GM23248 (cell line): ENCODE measurements at regions not wholly inside any gene's neighbourhood (a gene's known extent, or its start where the extent isn't known, plus 50 kb on each side); places are given as distances from the start of the nearest gene placed in this dataset.

Experiments used
- DNase-seq: peaks from one replicate; pipeline ENCODE4 v3.0.0-alpha.2; 2015
- H2AFZ ChIP-seq: fragments of 200-600 bp; sonication (generic); 2 replicates; pipeline ENCODE4 v1.6.1; 2016; ENCODE audit warnings: antibody characterized with exemption
- H3F3A ChIP-seq: fragments of 200-600 bp; sonication (generic); 2 replicates; pipeline ENCODE4 v1.6.1; 2016; ENCODE audit warnings: mild to moderate bottlenecking, antibody characterized with exemption, mixed run types; ENCODE audit not compliant: insufficient read depth
- H3K27ac ChIP-seq: fragments of 200-600 bp; sonication (generic); 2 replicates; pipeline ENCODE4 v1.5.1; 2016; ENCODE audit warnings: mild to moderate bottlenecking
- H3K27me3 ChIP-seq: fragments of 200-600 bp; sonication (generic); replicated peaks from 2 replicates; pipeline ENCODE4 v1.6.1; 2016; ENCODE audit warnings: mild to moderate bottlenecking; ENCODE audit not compliant: insufficient read depth
- H3K36me3 ChIP-seq: fragments of 200-600 bp; sonication (generic); 2 replicates; pipeline ENCODE4 v1.6.1; 2016; ENCODE audit warnings: low read depth, mild to moderate bottlenecking
- H3K4me1 ChIP-seq: fragments of 200-600 bp; sonication (generic); 2 replicates; pipeline ENCODE4 v1.6.1; 2016; ENCODE audit warnings: mild to moderate bottlenecking; ENCODE audit not compliant: insufficient read depth
- H3K4me2 ChIP-seq: fragments of 200-600 bp; sonication (generic); one replicate; pipeline ENCODE4 v1.6.1; 2016; ENCODE audit warnings: mild to moderate bottlenecking; ENCODE audit not compliant: unreplicated experiment
- H3K4me3 ChIP-seq: fragments of 200-600 bp; sonication (generic); 2 replicates; pipeline ENCODE4 v1.5.1; 2016; ENCODE audit warnings: mild to moderate bottlenecking
- H3K79me2 ChIP-seq: fragments of 200-600 bp; sonication (generic); 2 replicates; pipeline ENCODE4 v1.6.1; 2016; ENCODE audit warnings: mild to moderate bottlenecking; ENCODE audit not compliant: insufficient read depth
- H3K9ac ChIP-seq: fragments of 200-600 bp; sonication (generic); 2 replicates; pipeline ENCODE4 v1.6.1; 2016; ENCODE audit warnings: mild to moderate bottlenecking
- H3K9me2 ChIP-seq: fragments of 200-600 bp; sonication (generic); 2 replicates; pipeline ENCODE4 v1.6.1; 2016; ENCODE audit warnings: mixed run types, mild to moderate bottlenecking, moderate library complexity; ENCODE audit not compliant: insufficient read depth
- H3K9me3 ChIP-seq: fragments of 200-600 bp; sonication (generic); one replicate; pipeline ENCODE4 v1.6.1; 2017; ENCODE audit warnings: low read depth
- H4K20me1 ChIP-seq: fragments of 200-600 bp; sonication (generic); 2 replicates; pipeline ENCODE4 v1.6.0; 2016; ENCODE audit not compliant: insufficient read depth
- EZH2 ChIP-seq: fragments of 200-600 bp; sonication (generic); IDR thresholded peaks from 2 replicates; pipeline ENCODE4 v1.6.1; 2018; ENCODE audit warnings: antibody characterized with exemption, mild to moderate bottlenecking; ENCODE audit not compliant: insufficient read depth, poor library complexity, severe bottlenecking
- EZH2phosphoT487 ChIP-seq: fragments of 200-600 bp; sonication (generic); IDR thresholded peaks from 2 replicates; pipeline ENCODE4 v1.6.1; 2018; ENCODE audit warnings: antibody characterized with exemption, moderate library complexity, mild to moderate bottlenecking, low read depth; ENCODE audit not compliant: insufficient read depth
- WGBS, 2 experiments: methylation state at CpG; one replicate each; pipeline ENCODE4 v1.1.6; 2015 to 2017; ENCODE audit warnings: low lambda C conversion rate in 2 of 2, low coverage in 1 of 2; ENCODE audit errors: missing lambda C conversion rate in 2 of 2; 5-methylcytosine and 5-hydroxymethylcytosine counted together
- in situ Hi-C: fragments of 300-500 bp; cut with MboI; formaldehyde crosslinking; loops from 2 replicates; pipeline ENCODE4 v1.15.0; 2020

DNA sequence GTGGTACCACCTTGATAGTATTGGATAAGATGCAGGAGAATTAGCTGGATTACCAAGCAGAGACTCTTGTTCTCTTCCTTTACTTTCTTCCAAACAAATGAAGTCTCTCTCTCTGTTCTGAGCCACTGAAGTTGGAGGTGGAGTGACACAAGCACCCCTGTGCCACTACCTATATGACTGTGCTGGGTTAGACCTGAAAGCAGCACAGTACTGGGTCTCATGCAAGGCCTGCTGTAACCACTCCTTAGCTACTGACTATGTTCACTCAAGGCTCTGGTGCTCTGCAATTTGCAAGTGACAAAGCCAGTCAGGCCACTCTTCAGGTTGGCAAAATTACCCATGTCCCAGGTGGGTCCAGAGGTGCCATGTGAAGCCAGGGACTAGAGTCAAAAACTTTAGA, 389.6 kb upstream of the MAOA start:
- H3K27ac ChIP-seq, result no peak overlapping the region
- no peaks in the 10 kb centered on the region for H4K20me1 ChIP-seq
- no peaks in the 10 kb centered on the region for H3K79me2 ChIP-seq
- no peaks in the 10 kb centered on the region for H3K27me3 ChIP-seq
- H3K4me1 ChIP-seq, result no peaks in the 10 kb centered on the region
- H3K4me2 ChIP-seq, result no peak overlapping the region
- H2AFZ ChIP-seq, result no peak overlapping the region
- H3K9me3 ChIP-seq, result no peaks in the 10 kb centered on the region
- H3K4me3 ChIP-seq, result no peak overlapping the region
- H3K9ac ChIP-seq, result no peak overlapping the region
- TF ChIP-seq EZH2phosphoT487, result no peak
- no peak for TF ChIP-seq EZH2
- in situ Hi-C loops, result no loop called here
- H3F3A ChIP-seq, result no peaks in the 10 kb centered on the region
- DNase-seq, result no peak
- no peaks in the 10 kb centered on the region for H3K9me2 ChIP-seq
- H3K36me3 ChIP-seq, result no peaks in the 10 kb centered on the region

GRCh38 chrX:43267652-43268051, 388.4 kb upstream of the MAOA start:
- Histone ChIP-seq H3K36me3 (no peaks in the 10 kb centered on the region), H3K9me3 (no peaks in the 10 kb centered on the region), H3F3A (no peaks in the 10 kb centered on the region), H3K27me3 (no peaks in the 10 kb centered on the region), H3K9me2 (no peaks in the 10 kb centered on the region), H3K27ac (no peak overlapping the region), H3K79me2 (no peaks in the 10 kb centered on the region), H2AFZ (no peak overlapping the region), H4K20me1 (no peaks in the 10 kb centered on the region), H3K9ac (no peak overlapping the region), H3K4me2 (no peak overlapping the region), H3K4me1 (no peaks in the 10 kb centered on the region), H3K4me3 (no peak overlapping the region)
- in situ Hi-C loops, result no loop called here
- no peak for DNase-seq
- 44 to 46% methylated on average over 5 of the region's 5 CpGs for WGBS, 2 experiments
- TF ChIP-seq EZH2 (no peak), EZH2phosphoT487 (no peak)

- no peak for DNase-seq
- TF ChIP-seq EZH2phosphoT487 (no peak), EZH2 (no peak)
Measured at GRCh38 chrX:43269201-43269600, 386.9 kb upstream of the MAOA start.

GRCh38 chrX:43277879-43278278, 378.2 kb upstream of the MAOA start:
- no peak overlapping the region for H3K4me3 ChIP-seq
- no peaks in the 10 kb centered on the region for H3K27me3 ChIP-seq
- in situ Hi-C loops, result no loop called here
- no peak overlapping the region for H3K9ac ChIP-seq
- H4K20me1 ChIP-seq, result no peaks in the 10 kb centered on the region
- H3K9me3 ChIP-seq, result no peaks in the 10 kb centered on the region
- no peak overlapping the region for H3K4me2 ChIP-seq
- no peak for TF ChIP-seq EZH2phosphoT487
- TF ChIP-seq EZH2, result no peak
- no peak overlapping the region for H3K27ac ChIP-seq
- no peaks in the 10 kb centered on the region for H3K79me2 ChIP-seq
- H3K9me2 ChIP-seq, result no peaks in the 10 kb centered on the region
- DNase-seq, result no peak
- H2AFZ ChIP-seq, result no peak overlapping the region
- no peaks in the 10 kb centered on the region for H3F3A ChIP-seq
- H3K4me1 ChIP-seq, result no peaks in the 10 kb centered on the region
- no peaks in the 10 kb centered on the region for H3K36me3 ChIP-seq
- WGBS, 2 experiments, result 44 to 57% methylated on average over 3 of the region's 8 CpGs

More at GRCh38 chrX:43269201-43269600, 386.9 kb upstream of the MAOA start:
- Histone ChIP-seq H3K4me1 (no peaks in the 10 kb centered on the region), H3K4me3 (no peak overlapping the region), H3F3A (no peaks in the 10 kb centered on the region), H3K9me3 (no peaks in the 10 kb centered on the region), H2AFZ (no peak overlapping the region), H3K79me2 (no peaks in the 10 kb centered on the region), H3K27ac (no peak overlapping the region), H3K9me2 (no peaks in the 10 kb centered on the region), H3K27me3 (no peaks in the 10 kb centered on the region), H3K36me3 (no peaks in the 10 kb centered on the region), H3K4me2 (no peak overlapping the region), H4K20me1 (no peaks in the 10 kb centered on the region), H3K9ac (no peak overlapping the region)
- in situ Hi-C loops, result no loop called here

GRCh38 chrX:43278440-43278839, 377.7 kb upstream of the MAOA start:
- H3K9ac ChIP-seq, result no peak overlapping the region
- TF ChIP-seq EZH2phosphoT487, result no peak
- no peak for TF ChIP-seq EZH2
- no peaks in the 10 kb centered on the region for H3K9me2 ChIP-seq
- no peak overlapping the region for H2AFZ ChIP-seq
- H3K4me1 ChIP-seq, result no peaks in the 10 kb centered on the region
- no peak for DNase-seq
- H3K9me3 ChIP-seq, result no peaks in the 10 kb centered on the region
- H3K27ac ChIP-seq, result no peak overlapping the region
- WGBS, 2 experiments, result 42 to 61% methylated on average over 5 to 14 of the region's 19 CpGs
- no peaks in the 10 kb centered on the region for H3K36me3 ChIP-seq
- in situ Hi-C loops, result no loop called here
- H3K4me2 ChIP-seq, result no peak overlapping the region
- H3K4me3 ChIP-seq, result no peak overlapping the region
- no peaks in the 10 kb centered on the region for H3F3A ChIP-seq
- H4K20me1 ChIP-seq, result no peaks in the 10 kb centered on the region
- no peaks in the 10 kb centered on the region for H3K27me3 ChIP-seq
- no peaks in the 10 kb centered on the region for H3K79me2 ChIP-seq
